Endothelial cell of umbilical vein (primary cell): ENCODE measurements at regions not wholly inside any gene's neighbourhood (a gene's known extent, or its start where the extent isn't known, plus 50 kb on each side); places are given as distances from the start of the nearest gene placed in this dataset.

ENCODE experiments used
- CTCF ChIP-seq, 2 donors: IDR thresholded peaks; 1 replicate in 1 of 2; 2 replicates in 1 of 2; pipeline ENCODE4 v1.5.1; 2011; ENCODE audit warnings: low read length in 2 of 2, mild to moderate bottlenecking in 2 of 2, moderate library complexity in 2 of 2, control low read depth in 1 of 2, inconsistent platforms in 1 of 2, low read depth in 1 of 2; ENCODE audit not compliant: insufficient read depth in 1 of 2; ENCODE audit errors: extremely low read depth in 1 of 2
- JUN ChIP-seq: IDR thresholded peaks from 2 replicates; pipeline ENCODE4 v1.6.1; 2011; ENCODE audit warnings: borderline replicate concordance, low read depth; ENCODE audit not compliant: insufficient read length, insufficient read depth
- POLR2A ChIP-seq: IDR thresholded peaks from 2 replicates; pipeline ENCODE4 v1.6.1; 2012; ENCODE audit warnings: low read depth, mild to moderate bottlenecking, control low read depth, low read length
- POLR2AphosphoS5 ChIP-seq: IDR thresholded peaks from 2 replicates; pipeline ENCODE4 v1.6.1; 2012; ENCODE audit warnings: low read depth, mild to moderate bottlenecking, control low read depth, low read length, moderate library complexity; ENCODE audit not compliant: insufficient read depth

- no peak for TF ChIP-seq POLR2A
- no peak for TF ChIP-seq POLR2AphosphoS5
- no peak for TF ChIP-seq JUN
- no peak for TF ChIP-seq CTCF (IDR thresholded peaks at IDR 0.05; ENCODE audit: extremely low read depth in 1 of 2, insufficient read depth in 1 of 2, low read depth in 1 of 2, low read length in 2 of 2)
These were observed 60.6 kb upstream of the CHD6 start for GRCh38 chr20:41678799-41679198.
